ENCODE measurements at regions not wholly inside any gene's neighbourhood (a gene's known extent, or its start where the extent isn't known, plus 50 kb on each side); places are given as distances from the start of the nearest gene placed in this dataset.

DNA sequence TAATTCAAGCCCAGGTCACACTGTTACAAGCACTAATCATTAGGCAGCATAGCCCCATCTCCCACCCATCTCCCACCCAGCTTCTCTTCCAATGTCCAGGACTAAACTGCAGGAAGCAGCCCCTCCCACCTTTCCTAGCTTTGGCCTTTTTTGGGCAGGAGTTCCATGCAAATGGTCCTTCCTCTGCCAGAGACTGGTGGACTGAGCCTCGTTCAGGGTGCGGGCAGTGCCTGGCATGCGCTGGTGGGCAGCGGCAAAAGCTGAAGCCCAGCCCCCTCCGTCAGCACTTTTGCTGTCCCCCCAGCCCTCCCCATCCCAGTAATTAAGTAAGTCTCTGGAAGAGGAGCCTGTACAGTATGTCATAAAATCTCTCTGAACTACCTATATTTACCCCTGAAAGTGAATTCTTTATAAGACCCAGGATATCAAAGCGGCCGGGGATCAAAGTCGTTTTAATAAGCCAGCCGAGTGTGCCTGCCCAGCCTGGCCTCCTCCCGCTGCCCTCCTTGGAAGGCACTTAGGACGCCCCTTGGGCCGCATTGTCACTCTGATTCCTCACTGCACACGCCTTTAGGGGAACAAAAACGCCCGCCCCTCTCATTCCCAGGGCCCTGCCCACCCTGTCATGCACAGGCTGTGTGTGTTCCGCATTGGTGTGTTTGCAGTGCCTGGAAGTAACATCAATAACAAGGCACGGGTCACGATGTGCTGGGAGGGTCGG, 109.9 kb downstream of the IRX5 start:
- FAIRE-seq (no peak), DNase-seq (ENCODE audit: low read depth, low spot score) (no peak)
- Histone ChIP-seq H2AFZ (ENCODE audit: control insufficient read depth, low read length) (no peak overlapping the region), H4K20me1 (ENCODE audit: control insufficient read depth, extremely low read depth, insufficient read depth, low read length) (no peaks in the 10 kb centered on the region), H3K4me3 (ENCODE audit: control insufficient read depth in 2 of 3, extremely low read depth in 1 of 3, insufficient read depth in 2 of 3, low read depth in 1 of 3, low read length in 3 of 3) (no peak overlapping the region), H3K4me2 (ENCODE audit: control insufficient read depth, extremely low read depth, insufficient read depth, low read depth, low read length) (no peak overlapping the region), H3K4me1 (ENCODE audit: control insufficient read depth, extremely low read depth, insufficient read depth, low read length) (peaks cover 16% of the 10 kb centered on the region), H3K9me1 (ENCODE audit: control insufficient read depth, extremely low read depth, insufficient read depth, low read length) (no peaks in the 10 kb centered on the region), H3K36me3 (ENCODE audit: control insufficient read depth in 2 of 2, extremely low read depth in 1 of 2, insufficient read depth in 2 of 2, low read length in 2 of 2) (no peaks in the 10 kb centered on the region), H3K27me3 (ENCODE audit: control insufficient read depth, extremely low read depth, insufficient read depth, low read length) (no peaks in the 10 kb centered on the region), H3K9me3 (ENCODE audit: control insufficient read depth, low read depth, low read length) (no peaks in the 10 kb centered on the region), H3K27ac (ENCODE audit: control insufficient read depth, insufficient read depth, low read length) (no peak overlapping the region), H3K79me2 (ENCODE audit: control insufficient read depth, insufficient read depth, low read length) (no peaks in the 10 kb centered on the region), H3K9ac (ENCODE audit: control insufficient read depth, extremely low read depth, insufficient read depth, low read length) (no peak overlapping the region)
- dilution Hi-C loops (cut with MboI; ENCODE audit: extremely low pct_ligation_motif_present, low sequenced_read_pairs) = loop anchor here (25.0 kb wide), 1 partner anchor 222 kb away; no protein-coding TSS in a partner anchor
- TF ChIP-seq, protein P1, sequence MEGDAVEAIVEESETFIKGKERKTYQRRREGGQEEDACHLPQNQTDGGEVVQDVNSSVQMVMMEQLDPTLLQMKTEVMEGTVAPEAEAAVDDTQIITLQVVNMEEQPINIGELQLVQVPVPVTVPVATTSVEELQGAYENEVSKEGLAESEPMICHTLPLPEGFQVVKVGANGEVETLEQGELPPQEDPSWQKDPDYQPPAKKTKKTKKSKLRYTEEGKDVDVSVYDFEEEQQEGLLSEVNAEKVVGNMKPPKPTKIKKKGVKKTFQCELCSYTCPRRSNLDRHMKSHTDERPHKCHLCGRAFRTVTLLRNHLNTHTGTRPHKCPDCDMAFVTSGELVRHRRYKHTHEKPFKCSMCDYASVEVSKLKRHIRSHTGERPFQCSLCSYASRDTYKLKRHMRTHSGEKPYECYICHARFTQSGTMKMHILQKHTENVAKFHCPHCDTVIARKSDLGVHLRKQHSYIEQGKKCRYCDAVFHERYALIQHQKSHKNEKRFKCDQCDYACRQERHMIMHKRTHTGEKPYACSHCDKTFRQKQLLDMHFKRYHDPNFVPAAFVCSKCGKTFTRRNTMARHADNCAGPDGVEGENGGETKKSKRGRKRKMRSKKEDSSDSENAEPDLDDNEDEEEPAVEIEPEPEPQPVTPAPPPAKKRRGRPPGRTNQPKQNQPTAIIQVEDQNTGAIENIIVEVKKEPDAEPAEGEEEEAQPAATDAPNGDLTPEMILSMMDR (optimal IDR thresholded peaks at IDR 0.05 in 1 of 3, IDR thresholded peaks at IDR 0.05 in 1 of 3, conservative IDR thresholded peaks at IDR 0.05 in 1 of 3; ENCODE audit: extremely low read depth in 1 of 3, insufficient read depth in 2 of 3, low read length in 3 of 3) = no peak
- no peak for TF ChIP-seq EZH2 (IDR thresholded peaks at IDR 0.05; ENCODE audit: low read length)

DNA sequence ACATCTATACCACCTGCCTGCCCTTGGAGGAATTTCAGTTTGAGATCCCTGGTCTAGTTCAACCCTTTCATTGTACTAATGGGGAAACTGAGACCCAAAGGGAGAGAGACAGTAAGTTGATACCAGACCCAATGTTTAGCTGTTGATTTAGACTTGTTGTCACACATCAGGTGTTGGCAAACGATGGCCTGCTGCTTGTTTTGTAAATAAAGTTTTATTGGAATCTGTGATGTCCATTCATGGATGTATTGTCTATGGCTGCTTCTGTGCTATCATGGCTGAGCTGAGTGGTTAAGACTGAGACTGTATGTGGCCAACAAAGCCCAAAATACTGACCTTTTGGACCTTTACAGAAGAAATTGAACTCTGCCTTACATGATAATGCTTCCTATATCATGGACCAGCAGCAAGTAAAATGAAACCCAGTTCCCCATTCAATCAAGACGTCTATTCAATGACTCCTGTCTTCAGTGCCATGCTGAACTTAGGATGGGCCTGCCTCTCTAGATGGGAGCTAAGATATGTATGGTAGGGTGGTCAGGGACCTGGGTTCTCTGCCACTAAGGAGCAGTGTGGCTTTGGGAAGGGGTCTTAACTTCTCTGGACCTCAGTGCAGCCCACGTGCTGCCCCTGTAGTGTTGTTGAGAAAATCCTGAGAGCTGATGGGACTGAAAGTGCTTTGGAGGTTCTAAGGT, 111.0 kb downstream of the IRX5 start:
- no peaks in the 10 kb centered on the region for H3K9me3 ChIP-seq (ENCODE audit: control insufficient read depth, low read depth, low read length)
- no peaks in the 10 kb centered on the region for H4K20me1 ChIP-seq (ENCODE audit: control insufficient read depth, extremely low read depth, insufficient read depth, low read length)
- H3K9ac ChIP-seq (ENCODE audit: control insufficient read depth, extremely low read depth, insufficient read depth, low read length) = no peak overlapping the region
- no peaks in the 10 kb centered on the region for H3K79me2 ChIP-seq (ENCODE audit: control insufficient read depth, insufficient read depth, low read length)
- no peak overlapping the region for H3K4me3 ChIP-seq (ENCODE audit: control insufficient read depth in 2 of 3, extremely low read depth in 1 of 3, insufficient read depth in 2 of 3, low read depth in 1 of 3, low read length in 3 of 3)
- H3K36me3 ChIP-seq (ENCODE audit: control insufficient read depth in 2 of 2, extremely low read depth in 1 of 2, insufficient read depth in 2 of 2, low read length in 2 of 2) = no peaks in the 10 kb centered on the region
- no peak overlapping the region for H3K27ac ChIP-seq (ENCODE audit: control insufficient read depth, insufficient read depth, low read length)
- no peaks in the 10 kb centered on the region for H3K27me3 ChIP-seq (ENCODE audit: control insufficient read depth, extremely low read depth, insufficient read depth, low read length)
- DNase-seq (ENCODE audit: low read depth, low spot score) (no peak), FAIRE-seq (no peak)
- H3K4me1 ChIP-seq (ENCODE audit: control insufficient read depth, extremely low read depth, insufficient read depth, low read length) = peaks cover 16% of the 10 kb centered on the region
- TF ChIP-seq, protein P1 (optimal IDR thresholded peaks at IDR 0.05 in 1 of 3, IDR thresholded peaks at IDR 0.05 in 1 of 3, conservative IDR thresholded peaks at IDR 0.05 in 1 of 3; ENCODE audit: extremely low read depth in 1 of 3, insufficient read depth in 2 of 3, low read length in 3 of 3) = no peak
- no peak for TF ChIP-seq EZH2 (IDR thresholded peaks at IDR 0.05; ENCODE audit: low read length)
- H3K4me2 ChIP-seq (ENCODE audit: control insufficient read depth, extremely low read depth, insufficient read depth, low read depth, low read length) = no peak overlapping the region
- no peak overlapping the region for H2AFZ ChIP-seq (ENCODE audit: control insufficient read depth, low read length)
- dilution Hi-C loops (cut with MboI; ENCODE audit: extremely low pct_ligation_motif_present, low sequenced_read_pairs) = loop anchor here (25.0 kb wide), 1 partner anchor 221 kb away; no protein-coding TSS in a partner anchor
- H3K9me1 ChIP-seq (ENCODE audit: control insufficient read depth, extremely low read depth, insufficient read depth, low read length) = no peaks in the 10 kb centered on the region
